ENCODE measurements at regions not wholly inside any gene's neighbourhood (a gene's known extent, or its start where the extent isn't known, plus 50 kb on each side); places are given as distances from the start of the nearest gene placed in this dataset.

DNA sequence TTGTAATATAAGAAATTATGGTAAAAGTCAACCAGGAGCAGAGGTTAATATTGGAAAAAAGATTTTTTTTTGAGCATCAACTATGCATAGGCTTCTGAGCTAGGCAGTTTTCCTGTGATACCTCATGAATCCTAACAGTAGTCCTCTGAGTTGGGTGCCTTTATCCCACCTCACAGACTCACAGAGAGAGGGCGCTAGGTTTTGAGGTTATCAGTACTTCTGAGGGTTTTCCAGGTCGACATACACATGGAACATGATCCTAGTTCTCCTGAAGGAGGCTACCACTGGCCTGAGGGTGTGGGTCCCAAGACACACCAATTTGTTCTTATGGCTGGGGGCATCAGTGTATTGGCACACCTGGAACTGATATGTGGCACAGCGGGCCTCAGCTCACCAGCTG lies 358.8 kb upstream of the JAG1 start:
- no peaks in the 10 kb centered on the region for H3K27me3 ChIP-seq
- no peaks in the 10 kb centered on the region for H3K4me1 ChIP-seq
- DNase-seq: no peak
- H3K36me3 ChIP-seq: no peaks in the 10 kb centered on the region
- H3K4me3 ChIP-seq: no peak overlapping the region
- TF ChIP-seq POLR2A (IDR thresholded peaks at IDR 0.05): no peak
- no peaks in the 10 kb centered on the region for H3K9me3 ChIP-seq
- H3K27ac ChIP-seq: no peak overlapping the region

DNA sequence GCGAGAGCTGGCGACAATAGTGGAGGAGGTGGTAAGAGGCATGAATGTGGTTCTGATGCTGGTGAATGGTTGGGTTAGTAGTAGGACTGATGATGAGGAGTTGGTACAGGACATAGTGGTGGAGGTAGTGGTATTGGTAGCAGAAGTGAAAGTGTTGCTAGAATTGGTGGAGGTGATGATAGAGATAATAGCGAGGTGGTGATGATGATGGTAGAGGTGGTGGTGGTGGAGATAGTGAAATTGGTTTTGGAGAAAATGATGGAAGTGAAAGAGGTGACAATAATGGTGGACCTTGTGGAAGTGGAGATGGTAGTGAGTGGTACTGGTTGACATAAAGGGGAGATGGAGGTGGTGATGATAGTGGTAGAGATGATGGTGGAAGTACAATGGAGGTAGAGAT lies 360.2 kb upstream of the JAG1 start:
- H3K36me3 ChIP-seq: no peaks in the 10 kb centered on the region
- DNase-seq: no peak
- no peak for TF ChIP-seq POLR2A (IDR thresholded peaks at IDR 0.05)
- TF ChIP-seq, protein P1, sequence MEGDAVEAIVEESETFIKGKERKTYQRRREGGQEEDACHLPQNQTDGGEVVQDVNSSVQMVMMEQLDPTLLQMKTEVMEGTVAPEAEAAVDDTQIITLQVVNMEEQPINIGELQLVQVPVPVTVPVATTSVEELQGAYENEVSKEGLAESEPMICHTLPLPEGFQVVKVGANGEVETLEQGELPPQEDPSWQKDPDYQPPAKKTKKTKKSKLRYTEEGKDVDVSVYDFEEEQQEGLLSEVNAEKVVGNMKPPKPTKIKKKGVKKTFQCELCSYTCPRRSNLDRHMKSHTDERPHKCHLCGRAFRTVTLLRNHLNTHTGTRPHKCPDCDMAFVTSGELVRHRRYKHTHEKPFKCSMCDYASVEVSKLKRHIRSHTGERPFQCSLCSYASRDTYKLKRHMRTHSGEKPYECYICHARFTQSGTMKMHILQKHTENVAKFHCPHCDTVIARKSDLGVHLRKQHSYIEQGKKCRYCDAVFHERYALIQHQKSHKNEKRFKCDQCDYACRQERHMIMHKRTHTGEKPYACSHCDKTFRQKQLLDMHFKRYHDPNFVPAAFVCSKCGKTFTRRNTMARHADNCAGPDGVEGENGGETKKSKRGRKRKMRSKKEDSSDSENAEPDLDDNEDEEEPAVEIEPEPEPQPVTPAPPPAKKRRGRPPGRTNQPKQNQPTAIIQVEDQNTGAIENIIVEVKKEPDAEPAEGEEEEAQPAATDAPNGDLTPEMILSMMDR (IDR thresholded peaks at IDR 0.05): no peak
- H3K27ac ChIP-seq: no peak overlapping the region
- no peak overlapping the region for H3K4me3 ChIP-seq
- no peaks in the 10 kb centered on the region for H3K27me3 ChIP-seq
- H3K4me1 ChIP-seq: no peaks in the 10 kb centered on the region
- H3K9me3 ChIP-seq: no peaks in the 10 kb centered on the region

DNA sequence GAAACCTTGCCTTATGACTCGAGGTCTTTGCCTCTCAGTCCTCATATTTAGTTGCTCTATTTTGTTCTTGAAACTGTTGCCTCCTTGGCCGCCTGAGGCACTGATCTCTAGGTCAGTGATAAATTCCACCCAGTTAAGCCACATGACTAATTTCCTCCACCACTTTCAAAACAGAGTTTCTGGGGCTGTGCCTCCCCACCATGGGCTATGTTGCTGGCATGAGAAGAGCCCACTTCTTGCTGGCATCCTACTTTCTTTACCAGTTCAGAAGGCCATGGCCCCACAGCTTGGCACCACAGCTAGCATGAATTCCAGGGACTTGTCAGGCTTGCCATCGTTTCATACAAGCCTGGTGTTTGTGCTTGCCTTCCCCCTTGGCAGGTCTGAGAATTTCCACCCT lies 361.4 kb upstream of the JAG1 start:
- Histone ChIP-seq H3K4me3 (no peak overlapping the region), H3K36me3 (no peaks in the 10 kb centered on the region), H3K27ac (no peak overlapping the region), H3K4me1 (no peaks in the 10 kb centered on the region), H3K27me3 (no peaks in the 10 kb centered on the region), H3K9me3 (no peaks in the 10 kb centered on the region)
- TF ChIP-seq, protein P1 (IDR thresholded peaks at IDR 0.05): no peak
- no peak for TF ChIP-seq POLR2A (IDR thresholded peaks at IDR 0.05)
- no peak for DNase-seq

DNA sequence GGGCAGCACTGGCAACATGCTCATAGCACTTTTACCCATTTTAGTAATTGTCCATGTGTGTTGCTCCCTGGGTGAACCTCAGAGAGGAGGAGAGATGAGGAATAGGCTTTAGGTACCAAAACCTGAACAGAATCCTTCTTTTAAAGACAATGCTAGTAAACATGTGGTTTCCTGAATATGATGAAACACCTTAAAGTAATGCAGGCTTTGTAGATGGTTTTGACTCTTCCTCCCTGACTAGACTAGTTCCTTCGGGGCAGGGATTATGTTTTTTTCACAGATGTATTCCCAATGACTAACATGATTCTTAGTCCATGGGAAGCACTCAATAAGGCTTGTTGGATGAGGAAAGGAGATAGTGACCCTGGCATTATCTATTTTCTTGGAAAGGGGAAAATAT lies 367.6 kb upstream of the JAG1 start:
- no peak overlapping the region for H3K4me3 ChIP-seq
- H3K36me3 ChIP-seq: no peaks in the 10 kb centered on the region
- H3K4me1 ChIP-seq: peaks cover 0 to 3% (median 0%) of the 10 kb centered on the region in 4 donors
- H3K9me3 ChIP-seq: no peaks in the 10 kb centered on the region
- TF ChIP-seq, protein P1 (IDR thresholded peaks at IDR 0.05): no peak
- TF ChIP-seq POLR2A (IDR thresholded peaks at IDR 0.05): no peak
- no peaks in the 10 kb centered on the region for H3K27me3 ChIP-seq
- no peak overlapping the region for H3K27ac ChIP-seq
- DNase-seq: no peak

DNA sequence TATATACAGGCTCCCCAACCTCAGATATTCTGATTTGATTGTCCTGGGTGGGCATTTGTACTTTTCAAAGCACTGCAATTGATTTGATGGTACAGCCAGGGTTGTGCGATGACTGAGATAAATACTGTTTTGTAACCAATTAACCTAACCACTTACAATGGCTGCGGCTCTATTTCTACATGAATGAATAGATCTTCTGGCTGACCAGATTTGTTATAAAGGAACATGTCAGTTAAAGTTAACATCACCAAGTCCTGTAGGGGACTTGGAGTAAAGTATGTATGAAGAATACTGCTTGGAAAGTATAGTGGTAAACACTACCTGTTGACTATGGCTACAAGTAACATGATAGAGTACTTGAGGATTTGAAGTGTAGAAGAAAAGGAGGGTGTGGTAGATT lies 369.2 kb upstream of the JAG1 start:
- no peak for DNase-seq
- Histone ChIP-seq H3K4me1 (peaks cover 0 to 3% (median 0%) of the 10 kb centered on the region in 4 donors), H3K27ac (no peak overlapping the region), H3K4me3 (no peak overlapping the region), H3K9me3 (no peaks in the 10 kb centered on the region), H3K27me3 (no peaks in the 10 kb centered on the region), H3K36me3 (no peaks in the 10 kb centered on the region)
- TF ChIP-seq POLR2A (IDR thresholded peaks at IDR 0.05): no peak
- TF ChIP-seq, protein P1 (IDR thresholded peaks at IDR 0.05): no peak

DNA sequence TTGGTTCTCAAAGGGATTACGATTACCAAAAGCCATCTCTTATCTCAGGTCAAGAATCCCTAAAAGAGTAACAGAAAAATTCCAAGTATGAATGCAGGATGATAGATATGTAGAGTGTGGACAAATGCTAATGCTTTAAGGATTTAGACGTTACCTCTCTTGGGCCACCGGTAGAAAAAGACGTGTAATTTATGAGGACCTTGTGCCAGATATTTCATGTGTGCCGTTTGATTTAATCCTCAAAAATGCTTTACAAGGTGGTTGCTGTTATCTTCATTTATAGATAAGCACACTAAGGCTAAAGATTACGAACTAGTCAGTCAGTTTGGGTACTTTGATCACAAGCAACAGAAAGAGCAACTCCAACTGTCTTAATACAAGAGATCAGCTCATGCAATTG lies 370.8 kb upstream of the JAG1 start:
- no peak for TF ChIP-seq POLR2A (IDR thresholded peaks at IDR 0.05)
- TF ChIP-seq, protein P1 (IDR thresholded peaks at IDR 0.05): no peak
- H3K4me3 ChIP-seq: no peak overlapping the region
- peaks cover 0 to 3% (median 0%) of the 10 kb centered on the region in 4 donors for H3K4me1 ChIP-seq
- H3K36me3 ChIP-seq: no peaks in the 10 kb centered on the region
- H3K9me3 ChIP-seq: no peaks in the 10 kb centered on the region
- no peak for DNase-seq
- no peaks in the 10 kb centered on the region for H3K27me3 ChIP-seq
- H3K27ac ChIP-seq: no peak overlapping the region

Data from Peyer's patch (tissue), 4 donors.